ENCODE measurements at regions not wholly inside any gene's neighbourhood (a gene's known extent, or its start where the extent isn't known, plus 50 kb on each side); places are given as distances from the start of the nearest gene placed in this dataset.

DNA sequence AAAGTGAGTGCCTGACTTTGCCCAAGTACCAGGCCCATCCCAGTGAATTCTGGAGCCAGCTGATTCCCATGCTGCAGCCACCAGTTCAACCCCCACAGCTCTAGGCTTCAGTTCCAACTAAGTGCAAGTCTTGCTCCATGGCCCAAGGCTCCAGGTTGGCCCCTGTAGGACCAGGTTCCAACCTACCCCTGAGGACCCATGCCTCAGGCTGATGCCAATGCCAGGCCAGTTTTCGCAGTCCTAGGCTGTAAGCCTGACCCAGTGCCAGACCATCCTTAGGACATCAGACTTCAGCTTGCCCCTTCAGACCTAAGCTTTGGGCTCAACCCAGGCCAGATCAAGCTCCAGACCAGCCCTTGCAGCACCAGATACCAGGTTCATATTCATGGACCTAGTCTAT, 352.6 kb downstream of the FSCB start:
- TF ChIP-seq, protein P1, sequence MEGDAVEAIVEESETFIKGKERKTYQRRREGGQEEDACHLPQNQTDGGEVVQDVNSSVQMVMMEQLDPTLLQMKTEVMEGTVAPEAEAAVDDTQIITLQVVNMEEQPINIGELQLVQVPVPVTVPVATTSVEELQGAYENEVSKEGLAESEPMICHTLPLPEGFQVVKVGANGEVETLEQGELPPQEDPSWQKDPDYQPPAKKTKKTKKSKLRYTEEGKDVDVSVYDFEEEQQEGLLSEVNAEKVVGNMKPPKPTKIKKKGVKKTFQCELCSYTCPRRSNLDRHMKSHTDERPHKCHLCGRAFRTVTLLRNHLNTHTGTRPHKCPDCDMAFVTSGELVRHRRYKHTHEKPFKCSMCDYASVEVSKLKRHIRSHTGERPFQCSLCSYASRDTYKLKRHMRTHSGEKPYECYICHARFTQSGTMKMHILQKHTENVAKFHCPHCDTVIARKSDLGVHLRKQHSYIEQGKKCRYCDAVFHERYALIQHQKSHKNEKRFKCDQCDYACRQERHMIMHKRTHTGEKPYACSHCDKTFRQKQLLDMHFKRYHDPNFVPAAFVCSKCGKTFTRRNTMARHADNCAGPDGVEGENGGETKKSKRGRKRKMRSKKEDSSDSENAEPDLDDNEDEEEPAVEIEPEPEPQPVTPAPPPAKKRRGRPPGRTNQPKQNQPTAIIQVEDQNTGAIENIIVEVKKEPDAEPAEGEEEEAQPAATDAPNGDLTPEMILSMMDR (IDR thresholded peaks at IDR 0.05; ENCODE audit: low read depth, low read length), result no peak
- no peak overlapping the region for H3K4me3 ChIP-seq (ENCODE audit: low read depth, low read length)
- H3K27me3 ChIP-seq, result no peaks in the 10 kb centered on the region
- no peak for DNase-seq
- no peaks in the 10 kb centered on the region for H3K4me1 ChIP-seq
- no peaks in the 10 kb centered on the region; the same call in 1 of the 2 replicates for H3K9me3 ChIP-seq
- H3K36me3 ChIP-seq, result no peaks in the 10 kb centered on the region

DNA sequence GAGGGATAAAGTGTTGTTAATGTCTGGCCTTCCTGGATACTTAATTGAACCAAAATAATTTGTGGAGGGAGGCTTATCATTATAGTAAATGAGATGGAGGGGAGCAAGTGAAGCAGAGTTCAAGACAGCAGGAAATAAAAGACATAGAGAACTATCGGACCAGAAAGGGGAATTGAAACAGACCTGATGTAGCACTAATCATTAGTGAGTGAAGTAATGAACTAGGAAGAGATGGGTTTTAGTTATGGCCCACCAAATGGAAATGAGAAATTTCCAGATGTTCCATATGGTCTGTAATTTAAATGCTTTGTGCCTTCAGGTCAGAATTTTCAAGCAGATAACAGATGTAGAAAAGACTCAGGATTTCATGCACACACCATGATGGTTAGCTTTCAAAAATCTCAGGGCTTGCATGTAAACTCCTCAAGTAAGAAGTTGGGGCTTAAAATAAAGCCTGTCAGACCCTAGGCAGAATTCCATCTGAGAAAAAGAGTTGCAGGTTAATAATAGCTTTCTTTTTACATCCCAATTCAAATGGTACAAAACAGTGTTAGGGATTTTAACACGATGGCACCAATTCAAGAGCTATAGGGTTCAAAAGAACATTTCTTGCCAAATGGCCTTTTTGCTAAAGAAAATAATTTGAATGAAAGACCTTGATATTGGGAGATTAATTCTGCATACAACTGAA, 355.8 kb downstream of the FSCB start:
- H3K36me3 ChIP-seq, result no peaks in the 10 kb centered on the region
- TF ChIP-seq, protein P1 (IDR thresholded peaks at IDR 0.05; ENCODE audit: low read depth, low read length), result no peak
- DNase-seq, result no peak
- no peaks in the 10 kb centered on the region; the same call in 1 of the 2 replicates for H3K9me3 ChIP-seq
- H3K4me3 ChIP-seq (ENCODE audit: low read depth, low read length), result no peak overlapping the region
- no peaks in the 10 kb centered on the region for H3K27me3 ChIP-seq
- no peaks in the 10 kb centered on the region for H3K4me1 ChIP-seq

DNA sequence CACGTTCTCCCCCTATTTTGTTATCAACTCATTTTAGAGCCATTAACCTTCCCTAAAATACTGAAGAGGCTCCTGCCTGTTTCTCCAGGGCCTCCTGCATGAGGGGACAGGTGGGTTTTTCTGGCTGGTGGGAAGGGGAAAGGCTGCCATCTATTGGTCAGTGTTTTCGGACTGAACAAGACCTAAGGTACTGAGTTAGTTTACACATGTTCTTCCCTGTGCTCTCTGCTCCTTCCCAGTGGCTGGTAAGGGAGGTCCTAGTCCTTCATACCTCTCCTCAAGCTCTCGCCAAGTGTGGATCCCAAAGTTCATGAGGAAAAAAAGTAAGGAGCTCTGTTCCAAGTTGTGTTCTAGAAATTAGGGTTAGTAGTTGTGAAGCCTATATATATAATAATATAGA, 357.5 kb downstream of the FSCB start:
- DNase-seq, result peak; percentile 8
- Histone ChIP-seq H3K36me3 (no peaks in the 10 kb centered on the region), H3K9me3 (no peaks in the 10 kb centered on the region; the same call in 1 of the 2 replicates), H3K27me3 (no peaks in the 10 kb centered on the region), H3K4me1 (no peaks in the 10 kb centered on the region), H3K4me3 (ENCODE audit: low read depth, low read length) (no peak overlapping the region)
- TF ChIP-seq, protein P1 (IDR thresholded peaks at IDR 0.05; ENCODE audit: low read depth, low read length), result peak; percentile 31

DNA sequence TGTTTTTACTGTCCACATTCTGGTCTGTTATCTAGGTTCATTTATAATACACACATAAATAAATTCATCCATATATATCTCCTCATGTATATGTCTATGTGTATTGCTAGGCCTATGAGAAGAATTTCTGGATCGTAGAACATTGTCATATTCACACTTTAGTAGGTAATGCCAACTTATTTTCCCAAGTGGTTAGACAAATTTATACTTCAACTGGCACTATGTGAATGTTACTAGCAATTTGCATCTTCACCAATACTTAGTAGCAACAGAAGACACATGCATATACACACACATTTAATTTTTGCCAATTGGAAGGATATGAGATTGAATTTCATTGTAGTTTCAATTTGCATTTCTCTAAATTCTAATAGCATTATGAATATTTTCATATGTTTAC, 365.1 kb downstream of the FSCB start:
- no peak overlapping the region for H3K4me3 ChIP-seq (ENCODE audit: low read depth, low read length)
- DNase-seq, result no peak
- TF ChIP-seq, protein P1 (IDR thresholded peaks at IDR 0.05; ENCODE audit: low read depth, low read length), result no peak

DNA sequence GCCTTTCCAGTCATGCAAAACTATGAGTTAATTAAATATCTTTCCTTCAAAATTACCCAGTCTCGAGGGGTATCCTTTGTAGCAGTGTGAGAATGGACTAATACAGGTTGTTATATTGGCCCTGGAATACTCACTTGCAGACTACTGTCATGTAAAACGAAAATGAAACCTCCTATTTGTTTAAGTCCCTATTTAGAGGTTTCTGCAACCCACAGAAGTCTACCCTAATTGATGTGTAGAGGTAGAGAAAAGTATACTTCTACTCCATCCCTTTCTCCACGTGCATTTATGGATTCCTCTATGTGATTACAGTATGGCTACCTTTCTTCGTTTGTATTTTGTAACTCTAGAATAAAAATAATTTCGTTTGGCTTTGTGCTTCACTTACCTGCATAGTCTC, 371.1 kb downstream of the FSCB start:
- Histone ChIP-seq H3K27me3 (no peaks in the 10 kb centered on the region), H3K36me3 (no peaks in the 10 kb centered on the region), H3K4me3 (ENCODE audit: low read depth, low read length) (no peak overlapping the region), H3K4me1 (no peaks in the 10 kb centered on the region), H3K9me3 (no peaks in the 10 kb centered on the region)
- DNase-seq, result no peak
- TF ChIP-seq, protein P1 (IDR thresholded peaks at IDR 0.05; ENCODE audit: low read depth, low read length), result no peak

More for the DNA sequence above, 365.1 kb downstream of the FSCB start:
- H3K36me3 ChIP-seq, result no peaks in the 10 kb centered on the region
- no peaks in the 10 kb centered on the region for H3K9me3 ChIP-seq
- no peaks in the 10 kb centered on the region for H3K27me3 ChIP-seq
- H3K4me1 ChIP-seq, result no peaks in the 10 kb centered on the region

DNA sequence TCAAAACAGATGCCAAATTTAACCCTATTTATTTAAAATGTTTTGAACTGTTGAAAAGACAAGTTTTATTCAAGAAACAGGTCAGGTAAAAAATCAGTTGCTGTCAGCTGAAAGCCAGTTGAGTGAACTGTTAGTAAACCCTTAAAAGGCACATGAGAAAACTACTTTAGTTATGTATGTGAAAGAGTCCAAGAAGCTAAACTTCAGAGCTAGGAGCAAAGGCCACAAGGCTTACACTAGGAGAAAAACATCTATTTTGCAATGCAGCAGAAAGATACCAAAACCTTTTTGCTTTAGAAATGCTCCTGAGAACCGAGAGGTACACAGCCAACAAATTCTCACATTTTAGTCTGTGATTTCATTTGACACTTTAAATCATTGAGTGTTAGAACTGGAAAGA, 375.2 kb downstream of the FSCB start:
- H3K27me3 ChIP-seq, result no peaks in the 10 kb centered on the region
- H3K4me1 ChIP-seq, result no peaks in the 10 kb centered on the region
- no peak for DNase-seq
- TF ChIP-seq, protein P1 (IDR thresholded peaks at IDR 0.05; ENCODE audit: low read depth, low read length), result no peak
- no peaks in the 10 kb centered on the region for H3K9me3 ChIP-seq
- no peaks in the 10 kb centered on the region for H3K36me3 ChIP-seq
- no peak overlapping the region for H3K4me3 ChIP-seq (ENCODE audit: low read depth, low read length)

Data from BE2C (cell line).